DMS79 treated with DMSO at 0.1 percent for 48 hours (cell line): ENCODE measurements at regions not wholly inside any gene's neighbourhood (a gene's known extent, or its start where the extent isn't known, plus 50 kb on each side); places are given as distances from the start of the nearest gene placed in this dataset.
"Not testable (repeated sequence)": the region's sequence is repeated elsewhere in the genome, so short reads cannot be mapped to it uniquely, and the experiment has no call there.

Source experiments
- DNase-seq: peaks from one replicate; lab custom pipeline; 2025; lab: John Stamatoyannopoulos, UW

- no peak for DNase-seq
Observed at GRCh38 chrX:106220177-106220576, 52.1 kb downstream of the PWWP3B start.

GRCh38 chrX:106243376-106243775 is 75.3 kb downstream of the PWWP3B start:
- no peak for DNase-seq

DNA sequence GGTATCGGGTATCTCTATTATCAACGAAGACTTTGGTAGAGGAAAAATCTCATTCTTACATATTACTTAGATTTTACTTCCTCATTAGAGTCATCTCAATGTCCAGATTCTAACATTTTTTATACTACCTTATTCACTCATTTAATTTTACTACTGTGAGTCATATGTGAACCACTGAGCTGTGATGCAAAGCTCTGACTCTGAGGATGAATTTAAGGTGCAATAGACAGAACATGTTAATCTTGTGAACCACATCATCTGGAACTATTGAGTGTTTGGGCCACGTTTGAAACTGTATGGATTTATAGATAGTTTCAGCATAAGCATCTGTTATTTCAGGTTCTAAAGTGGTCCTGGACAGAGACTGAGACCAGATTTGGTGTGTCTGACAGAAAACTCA is 78.4 kb downstream of the PWWP3B start:
- DNase-seq = no peak

DNA sequence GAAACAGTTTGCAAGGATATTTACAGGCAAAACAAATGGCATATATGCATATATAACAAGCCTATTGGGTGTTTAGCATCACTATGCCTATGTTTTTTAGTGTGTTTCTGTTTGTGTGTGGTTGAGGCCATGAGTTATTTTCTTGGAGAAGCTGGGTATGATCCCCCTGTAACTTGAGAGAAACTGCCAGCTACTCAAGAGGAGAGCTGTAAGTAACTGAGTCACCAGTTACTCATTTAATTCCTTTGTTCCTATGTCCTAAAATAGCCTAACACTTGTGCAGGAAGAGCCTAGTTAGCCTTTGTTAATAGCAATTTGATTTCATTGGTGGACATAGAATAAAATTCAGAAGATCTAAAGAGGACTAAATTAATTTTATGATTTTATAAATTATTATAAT is 79.1 kb downstream of the PWWP3B start:
- DNase-seq = no peak

DNA sequence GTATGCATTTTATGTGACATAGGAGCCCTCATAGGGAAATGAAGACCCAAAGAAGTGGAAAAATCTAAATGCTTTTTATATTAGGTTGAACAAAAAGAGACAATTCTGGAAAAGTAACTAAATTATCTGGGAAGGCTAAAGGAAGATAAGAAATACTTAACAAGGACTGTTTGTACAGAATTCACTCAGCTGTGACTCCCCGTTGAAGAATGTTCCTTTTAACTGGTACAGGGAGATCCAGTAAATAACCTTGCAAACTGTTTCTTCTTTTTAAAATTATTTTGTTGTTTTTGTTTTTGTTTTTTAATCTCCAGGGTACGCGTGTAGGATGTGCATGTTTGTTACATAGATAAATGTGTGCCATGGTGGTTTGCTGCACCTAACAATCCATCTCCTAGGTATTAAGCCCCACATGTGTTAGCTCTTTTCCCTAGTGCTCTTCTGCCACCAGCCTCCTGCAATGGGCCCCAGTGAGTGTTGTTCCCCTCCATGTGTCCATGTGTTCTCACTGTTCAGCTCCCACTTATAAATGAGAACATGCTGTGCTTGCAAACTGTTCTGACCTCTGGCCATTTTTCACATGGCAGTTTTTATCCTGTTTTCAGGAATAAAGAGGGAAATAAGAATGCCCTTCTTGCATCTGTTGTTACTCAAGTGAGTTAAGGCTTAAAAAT is 81.7 kb downstream of the PWWP3B start:
- DNase-seq = no peak

DNA sequence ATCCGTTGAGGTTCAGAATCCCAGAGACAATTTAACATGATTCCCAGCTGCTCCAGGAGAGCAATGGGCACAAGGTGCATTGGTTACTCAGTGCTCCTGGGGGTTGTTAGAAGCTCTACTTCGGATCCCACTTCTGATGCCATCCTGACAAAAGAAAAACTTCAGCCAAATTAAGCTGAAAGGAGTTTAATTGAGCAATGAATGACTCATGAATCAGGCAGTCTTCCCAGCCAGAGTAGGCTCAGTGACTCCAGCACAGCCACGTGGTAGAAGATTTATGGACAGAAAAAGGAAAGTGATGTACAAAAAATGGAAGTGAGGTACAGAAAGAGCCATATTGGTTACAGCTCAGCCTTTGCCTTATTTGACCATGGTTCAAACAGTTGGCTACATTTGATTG is 95.7 kb downstream of the PWWP3B start:
- DNase-seq = no peak

GRCh38 chrX:106273947-106274587 is 106.0 kb downstream of the PWWP3B start:
- not testable (repeated sequence) for DNase-seq

DNA sequence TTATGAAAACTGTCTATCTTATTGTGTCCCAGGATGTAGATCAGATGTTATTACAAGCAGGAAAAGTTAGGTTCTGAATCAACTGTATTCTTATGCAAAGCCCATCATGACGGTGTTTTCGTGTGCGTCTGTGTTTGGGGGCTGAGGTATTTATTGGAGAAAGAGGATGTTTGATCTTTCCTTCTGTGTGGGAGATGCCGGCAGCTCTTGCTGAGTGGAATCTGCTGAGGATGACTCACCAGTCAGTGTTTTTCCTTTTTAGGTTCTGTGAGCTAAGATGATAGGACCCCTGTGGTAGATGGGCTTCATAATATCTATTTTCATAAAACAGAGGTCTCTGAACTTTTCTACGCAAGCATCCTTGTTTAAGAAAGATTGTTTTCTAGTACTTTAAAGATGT is 107.1 kb downstream of the PWWP3B start:
- not testable (repeated sequence) for DNase-seq

- no peak for DNase-seq
Observed at GRCh38 chrX:106278951-106279350, 110.8 kb downstream of the PWWP3B start.

GRCh38 chrX:106281383-106281782 is 113.3 kb downstream of the PWWP3B start:
- no peak for DNase-seq

- no peak for DNase-seq
Observed at GRCh38 chrX:106283841-106284240, 115.7 kb downstream of the PWWP3B start.

- DNase-seq = no peak
Observed at GRCh38 chrX:106284431-106285025, 116.4 kb downstream of the PWWP3B start.

DNA sequence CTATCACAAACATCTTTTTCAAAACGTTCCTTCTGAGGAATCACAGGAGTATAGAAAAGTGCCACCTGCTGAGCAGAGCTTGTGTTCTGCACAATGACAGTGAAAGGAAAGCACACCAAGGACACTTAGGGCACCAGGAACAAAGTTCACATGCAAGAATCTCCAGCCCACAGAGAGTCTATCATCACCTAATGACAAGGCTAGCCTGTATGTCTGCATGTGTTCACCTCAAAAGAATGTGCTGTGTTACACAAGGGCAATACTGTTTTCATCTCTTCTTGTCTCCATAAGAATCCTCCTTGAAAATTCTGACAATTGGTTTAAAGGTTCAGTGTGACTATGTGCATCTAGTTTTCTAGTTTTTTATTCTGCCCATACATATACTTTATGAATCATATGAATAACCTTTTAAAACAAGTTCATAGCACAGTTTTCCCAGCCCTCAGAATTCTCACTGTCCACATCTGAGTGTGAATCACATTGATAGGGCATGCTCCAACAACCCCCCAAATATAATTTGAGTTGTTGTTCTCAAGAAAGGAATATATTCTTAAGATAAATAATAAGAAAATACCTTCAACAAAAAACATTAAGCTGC is 118.0 kb downstream of the PWWP3B start:
- no peak for DNase-seq

DNA sequence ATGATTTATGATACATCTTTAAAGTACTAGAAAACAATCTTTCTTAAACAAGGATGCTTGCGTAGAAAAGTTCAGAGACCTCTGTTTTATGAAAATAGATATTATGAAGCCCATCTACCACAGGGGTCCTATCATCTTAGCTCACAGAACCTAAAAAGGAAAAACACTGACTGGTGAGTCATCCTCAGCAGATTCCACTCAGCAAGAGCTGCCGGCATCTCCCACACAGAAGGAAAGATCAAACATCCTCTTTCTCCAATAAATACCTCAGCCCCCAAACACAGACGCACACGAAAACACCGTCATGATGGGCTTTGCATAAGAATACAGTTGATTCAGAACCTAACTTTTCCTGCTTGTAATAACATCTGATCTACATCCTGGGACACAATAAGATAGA is 122.7 kb downstream of the PWWP3B start:
- not testable (repeated sequence) for DNase-seq

DNA sequence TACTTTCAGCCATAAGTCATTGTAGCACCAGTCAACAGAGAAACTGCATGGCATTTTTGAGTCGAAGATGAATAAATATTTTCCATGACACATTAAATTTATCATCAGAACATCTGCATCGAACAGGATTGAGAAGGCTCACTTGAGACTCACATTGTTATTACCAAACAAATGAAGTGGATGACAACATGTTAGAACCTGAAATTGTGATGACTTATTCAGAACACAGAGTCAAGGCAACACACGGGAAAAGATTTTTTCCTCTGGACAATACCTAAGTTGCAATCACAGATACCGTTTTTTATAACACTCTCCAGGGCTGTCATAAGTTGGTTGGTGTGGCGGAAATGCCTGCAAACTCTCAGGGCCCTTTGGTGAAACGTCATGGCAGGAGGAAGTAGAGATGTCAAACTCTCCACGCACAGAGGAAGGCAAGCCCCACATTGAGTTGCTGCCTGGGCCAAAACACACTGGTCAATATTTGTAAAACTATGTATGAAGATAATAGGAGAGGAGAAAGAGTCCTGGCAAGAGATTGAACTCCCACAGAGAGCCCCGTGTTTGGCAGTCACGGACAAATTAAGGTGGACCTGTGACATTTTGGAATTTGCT is 123.8 kb downstream of the PWWP3B start:
- not testable (repeated sequence) for DNase-seq

- DNase-seq = no peak
Observed at GRCh38 chrX:106300239-106300638, 132.1 kb downstream of the PWWP3B start.

GRCh38 chrX:106300656-106301055 is 132.6 kb downstream of the PWWP3B start:
- DNase-seq = no peak

DNA sequence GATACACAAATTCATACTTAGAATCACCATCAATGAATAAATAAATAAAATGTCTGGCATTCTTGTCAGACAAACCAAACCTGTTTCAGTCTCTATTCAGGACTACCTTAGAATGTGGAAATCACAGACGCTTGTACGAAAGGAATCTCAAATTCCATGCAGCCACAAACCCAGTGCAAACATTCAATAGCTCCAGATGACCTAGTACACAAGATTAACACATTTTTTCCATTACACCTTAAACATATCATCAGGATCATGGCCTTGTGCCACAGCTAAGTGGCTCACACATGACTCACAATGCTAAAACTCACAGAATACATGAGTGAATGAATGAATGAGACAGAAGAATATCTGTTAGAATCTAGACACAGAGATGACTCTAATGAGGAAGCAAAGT is 134.2 kb downstream of the PWWP3B start:
- no peak for DNase-seq

GRCh38 chrX:106306391-106306947 is 138.4 kb downstream of the PWWP3B start:
- DNase-seq = no peak

GRCh38 chrX:106323357-106323756 is 155.3 kb downstream of the PWWP3B start:
- no peak for DNase-seq

- no peak for DNase-seq
Observed at GRCh38 chrX:106331606-106332005, 163.5 kb downstream of the PWWP3B start.

DNA sequence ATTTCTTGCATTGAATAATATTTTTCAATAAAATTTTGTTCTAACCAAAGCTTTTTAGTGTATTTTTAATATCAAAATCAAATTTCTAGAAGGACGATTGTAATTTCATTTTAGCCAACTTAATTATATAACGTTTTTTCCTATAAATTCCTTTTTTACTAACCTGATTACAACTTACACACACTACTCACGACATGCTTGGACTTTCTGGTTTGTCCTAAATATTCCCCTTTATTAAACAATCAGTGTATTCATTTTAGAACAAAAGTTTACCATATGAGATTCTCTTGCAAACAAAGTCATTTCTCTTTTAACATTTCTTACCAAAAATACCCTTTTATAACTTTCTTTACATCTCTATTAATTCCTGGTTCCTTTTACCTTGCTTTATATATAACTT is 173.7 kb downstream of the PWWP3B start:
- no peak for DNase-seq
